GM21825 (cell line): ENCODE measurements at regions not wholly inside any gene's neighbourhood (a gene's known extent, or its start where the extent isn't known, plus 50 kb on each side); places are given as distances from the start of the nearest gene placed in this dataset.

Source experiments
- ATAC-seq: cut with Tn5 transposase; IDR thresholded peaks from one replicate; pipeline ENCODE4 v1.9.1; 2021; ENCODE audit warnings: mild to moderate bottlenecking, moderate library complexity; ENCODE audit not compliant: unreplicated experiment

- ATAC-seq = no peak
Observed at GRCh38 chr13:104784891-104785290, 1718.7 kb upstream of the SLC10A2 start.

- ATAC-seq = no peak
Observed at GRCh38 chr13:104782741-104783140, 1716.5 kb upstream of the SLC10A2 start.

- no peak for ATAC-seq
Observed at GRCh38 chr13:104779311-104779993, 1713.2 kb upstream of the SLC10A2 start.

- ATAC-seq = peak; percentile 65
Observed at GRCh38 chr13:104773775-104774174, 1707.6 kb upstream of the SLC10A2 start.

DNA sequence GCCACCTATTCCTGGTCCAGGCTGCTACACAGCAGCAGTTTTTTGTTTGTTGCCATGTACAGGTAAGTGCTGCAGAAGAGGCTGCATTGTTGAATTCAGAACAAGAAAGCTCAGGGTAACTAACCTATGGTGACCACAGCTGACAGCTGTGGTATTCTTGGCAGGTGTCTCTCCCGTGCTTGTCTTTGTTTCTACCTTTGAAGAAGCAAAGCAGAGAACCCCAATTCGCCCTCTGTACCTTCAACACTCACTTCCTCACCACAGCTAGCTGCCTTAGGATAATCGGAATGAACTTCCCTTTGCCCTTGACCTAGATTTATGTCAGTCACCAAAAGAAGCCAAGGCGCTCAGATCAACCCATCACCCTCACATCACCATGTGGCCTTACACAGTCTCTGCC lies 1703.3 kb upstream of the SLC10A2 start:
- ATAC-seq = no peak

DNA sequence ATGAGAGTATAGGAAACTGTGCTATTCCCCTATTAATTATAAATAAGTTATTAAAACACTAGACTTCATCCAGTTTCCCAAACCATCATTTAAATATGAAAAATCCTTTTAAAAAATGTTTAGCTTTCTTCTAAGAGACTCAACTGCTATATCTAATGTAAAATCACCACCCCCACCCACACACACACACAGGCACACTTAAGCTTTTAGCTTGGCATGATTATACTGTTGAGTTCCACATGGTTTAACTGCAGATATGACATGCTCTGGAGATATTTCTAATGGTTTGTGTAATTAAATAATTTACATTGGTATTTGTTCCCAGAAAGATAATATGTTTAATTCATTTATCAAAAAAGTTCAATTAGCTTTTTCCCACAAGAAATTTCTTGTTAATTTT lies 1700.1 kb upstream of the SLC10A2 start:
- no peak for ATAC-seq

GRCh38 chr13:104764600-104764999 lies 1698.4 kb upstream of the SLC10A2 start:
- ATAC-seq = no peak

GRCh38 chr13:104759069-104759468 lies 1692.9 kb upstream of the SLC10A2 start:
- ATAC-seq = no peak

- ATAC-seq = no peak
Observed at GRCh38 chr13:104757712-104758111, 1691.5 kb upstream of the SLC10A2 start.

- ATAC-seq = no peak
Observed at GRCh38 chr13:104750377-104750776, 1684.2 kb upstream of the SLC10A2 start.

GRCh38 chr13:104740641-104741222 lies 1674.5 kb upstream of the SLC10A2 start:
- no peak for ATAC-seq

GRCh38 chr13:104737713-104738112 lies 1671.5 kb upstream of the SLC10A2 start:
- no peak for ATAC-seq

GRCh38 chr13:104733427-104733826 lies 1667.2 kb upstream of the SLC10A2 start:
- ATAC-seq = no peak

DNA sequence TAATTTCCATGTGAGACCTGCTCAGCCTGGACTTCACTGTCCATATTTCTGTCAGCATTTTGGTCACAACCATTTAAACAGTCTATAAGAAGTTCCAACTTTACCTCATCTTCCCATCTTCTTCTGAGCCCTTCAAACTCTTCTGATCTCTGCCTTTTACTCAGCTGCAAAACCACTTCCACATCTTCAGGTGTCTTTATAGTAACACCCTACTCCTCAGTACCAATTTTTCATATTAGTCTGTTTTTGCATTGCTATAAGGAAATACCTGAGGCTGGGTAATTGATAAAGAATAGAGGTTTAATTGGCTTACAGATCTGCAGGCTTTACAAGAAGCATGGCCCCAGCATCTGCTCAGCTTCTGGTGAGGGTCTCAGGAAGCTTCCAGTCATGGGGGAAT lies 1648.9 kb upstream of the SLC10A2 start:
- no peak for ATAC-seq

GRCh38 chr13:104705031-104705750 lies 1639.0 kb upstream of the SLC10A2 start:
- no peak for ATAC-seq

- no peak for ATAC-seq
Observed at GRCh38 chr13:104701591-104701990, 1635.4 kb upstream of the SLC10A2 start.

- no peak for ATAC-seq
Observed at GRCh38 chr13:104694397-104694796, 1628.2 kb upstream of the SLC10A2 start.

DNA sequence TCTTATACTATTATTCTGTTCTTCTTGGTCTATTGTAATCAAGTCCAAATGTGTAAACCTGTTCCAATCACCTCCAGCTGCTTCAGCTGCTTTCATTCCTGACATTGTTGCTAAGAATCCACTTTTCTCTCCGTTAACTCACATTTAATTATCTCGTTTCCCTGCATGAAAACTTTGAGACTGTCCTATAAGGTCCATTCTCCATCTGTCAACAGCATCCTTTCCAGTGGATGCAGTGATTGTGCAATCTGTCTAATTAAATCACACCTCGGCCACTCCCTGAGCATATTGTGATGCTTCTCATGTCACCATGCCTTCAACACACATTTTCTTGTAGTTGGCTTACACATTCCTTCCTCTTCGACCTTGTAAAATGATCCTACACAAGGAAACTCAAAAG lies 1626.9 kb upstream of the SLC10A2 start:
- ATAC-seq = no peak

- no peak for ATAC-seq
Observed at GRCh38 chr13:104691767-104692467, 1625.7 kb upstream of the SLC10A2 start.

- ATAC-seq = no peak
Observed at GRCh38 chr13:104686484-104686883, 1620.3 kb upstream of the SLC10A2 start.

GRCh38 chr13:104683789-104684188 lies 1617.6 kb upstream of the SLC10A2 start:
- no peak for ATAC-seq

GRCh38 chr13:104678161-104678560 lies 1611.9 kb upstream of the SLC10A2 start:
- ATAC-seq = no peak
